Inferior parietal cortex (tissue), 1 donor: ENCODE measurements at regions not wholly inside any gene's neighbourhood (a gene's known extent, or its start where the extent isn't known, plus 50 kb on each side); places are given as distances from the start of the nearest gene placed in this dataset.
"Not testable (repeated sequence)": the region's sequence is repeated elsewhere in the genome, so short reads cannot be mapped to it uniquely, and the experiment has no call there.

Experiments
- DNase-seq: peaks from one replicate; pipeline ENCODE4 v3.0.0-alpha.2; 2016; ENCODE audit errors: extremely low spot score

DNA sequence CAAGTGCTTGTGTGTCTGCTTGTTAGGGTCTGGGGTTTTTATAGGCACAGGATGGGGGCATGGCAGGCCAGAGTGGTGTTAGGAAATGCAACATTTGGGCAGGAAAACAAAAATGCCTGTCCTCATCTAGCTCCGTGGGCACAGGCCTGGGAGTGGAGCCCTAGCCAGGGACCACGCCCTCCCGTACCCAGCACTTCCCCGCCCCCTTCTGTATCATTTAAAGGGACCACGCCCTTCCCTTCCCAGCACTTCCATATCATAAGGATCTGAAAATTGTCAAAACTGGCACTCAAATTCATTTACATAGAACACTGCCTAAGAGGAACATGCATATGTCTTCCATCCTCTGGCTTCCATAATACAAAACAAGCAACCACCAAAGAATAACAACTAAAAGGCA is 185.8 kb downstream of the B3GLCT start:
- DNase-seq = no peak

DNA sequence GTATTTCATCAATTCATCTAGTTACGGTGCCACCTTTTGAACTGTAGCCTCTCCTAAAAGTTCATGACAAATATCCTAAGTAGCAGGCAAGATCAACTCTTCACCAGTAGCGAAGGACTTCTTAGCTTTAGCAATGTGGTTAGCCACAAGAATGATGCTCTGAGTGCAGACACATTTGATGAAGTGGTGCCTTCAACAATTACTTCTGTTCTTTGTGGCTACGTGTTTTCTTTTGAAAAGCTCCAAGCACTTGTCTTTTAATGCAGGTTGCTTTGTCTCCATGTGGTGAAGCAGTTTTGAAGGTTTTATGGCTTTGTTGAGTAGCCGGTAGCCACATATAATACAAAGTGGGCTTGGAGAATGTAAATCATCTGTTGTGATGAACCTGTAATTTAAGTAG is 194.7 kb downstream of the B3GLCT start:
- DNase-seq = no peak

DNA sequence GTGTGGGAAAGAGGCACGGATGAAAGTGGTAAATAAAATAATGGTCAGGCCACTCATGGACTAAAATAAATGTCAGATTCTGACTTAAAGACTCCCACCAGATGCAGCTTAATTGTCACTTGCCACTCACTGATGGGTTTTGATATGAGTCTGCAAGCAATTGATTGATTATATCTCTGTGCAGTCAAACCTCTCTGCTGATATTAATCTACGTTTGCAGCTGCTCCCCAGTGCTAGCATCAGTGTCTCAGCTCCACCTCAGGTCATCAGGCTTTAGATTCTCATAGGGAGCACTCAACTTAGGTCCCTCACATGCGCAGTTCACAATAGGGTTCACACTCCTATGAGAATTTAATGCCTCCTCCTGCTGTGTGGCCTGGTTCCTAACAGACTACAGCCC is 195.3 kb downstream of the B3GLCT start:
- no peak for DNase-seq

- no peak for DNase-seq
Observed at GRCh38 chr13:31399690-31400089, 199.9 kb downstream of the B3GLCT start.

- DNase-seq = not testable (repeated sequence)
Observed at GRCh38 chr13:31403711-31404110, 203.9 kb downstream of the B3GLCT start.

DNA sequence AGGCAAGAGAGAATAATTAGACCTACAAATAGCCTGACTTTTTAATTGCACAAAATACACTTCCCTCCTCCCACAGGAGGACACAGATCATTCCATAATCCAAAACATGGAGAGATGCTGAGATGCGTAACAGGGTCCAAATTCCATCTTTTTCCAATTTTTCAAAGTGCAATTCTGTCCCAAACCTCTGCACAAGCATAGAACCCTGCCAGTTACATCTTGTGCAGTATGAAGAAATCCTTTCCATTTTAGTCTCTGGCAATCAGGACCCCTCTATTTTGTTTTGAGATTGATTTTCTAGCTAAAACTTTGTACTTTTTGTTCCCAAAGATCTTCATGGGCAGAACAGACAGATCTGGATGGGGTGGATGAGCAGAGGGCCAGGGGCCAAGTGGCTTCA is 209.2 kb downstream of the B3GLCT start:
- DNase-seq = no peak

DNA sequence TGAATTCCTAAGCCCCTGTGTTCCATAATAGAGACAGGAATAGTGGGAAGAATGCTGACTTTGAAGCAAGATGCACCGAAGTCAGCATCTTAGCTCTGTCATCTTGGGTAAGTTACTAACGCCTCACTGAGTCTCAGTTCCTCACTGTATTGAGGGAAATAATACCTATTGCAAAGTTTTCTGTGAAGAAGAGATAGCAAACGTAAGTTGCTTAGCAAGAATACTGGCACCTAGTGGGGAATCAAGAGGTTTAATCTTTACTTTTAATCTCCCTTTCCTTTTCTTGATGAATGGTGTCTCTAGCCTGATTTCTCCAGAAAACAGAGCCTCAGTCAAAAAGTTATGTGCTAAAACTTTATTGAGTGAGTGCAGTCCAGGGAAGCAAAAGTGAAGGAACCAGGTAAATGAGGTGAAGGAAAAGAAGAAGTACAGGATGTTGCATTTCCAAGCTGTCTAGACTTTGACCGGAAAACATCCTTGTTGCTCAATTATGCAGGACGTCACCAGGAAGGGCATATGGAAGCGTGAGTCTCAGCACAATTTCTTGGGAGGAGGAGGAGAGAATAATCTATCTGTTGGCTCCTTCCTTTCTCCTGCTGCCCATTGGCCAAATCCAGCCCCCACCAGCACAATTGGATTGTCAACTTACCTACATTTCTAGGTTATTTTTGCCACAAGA is 210.0 kb downstream of the B3GLCT start:
- no peak for DNase-seq

GRCh38 chr13:31413516-31413915 is 213.7 kb downstream of the B3GLCT start:
- DNase-seq = no peak

DNA sequence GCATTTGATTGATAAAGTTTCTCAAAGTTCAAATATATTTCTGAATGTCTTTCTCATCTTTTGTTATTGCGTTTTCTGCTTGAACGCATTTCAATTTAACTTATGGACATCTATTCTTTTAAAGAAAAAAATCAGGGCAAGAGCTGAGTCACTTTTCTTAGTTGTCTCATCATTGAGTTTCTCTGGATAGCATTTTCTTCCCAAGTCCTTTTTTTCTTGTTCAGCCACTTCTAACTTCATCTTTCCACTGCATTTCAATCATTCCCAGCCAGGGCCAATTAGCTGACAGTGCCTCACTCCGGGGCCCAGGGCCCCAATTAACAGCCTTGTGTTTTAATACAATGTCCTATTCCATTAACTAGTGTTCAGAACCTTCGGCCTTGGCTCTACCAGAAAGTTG is 216.3 kb downstream of the B3GLCT start:
- DNase-seq = no peak

- DNase-seq = peak; percentile 31
Observed at GRCh38 chr13:31418186-31418585, 218.4 kb downstream of the B3GLCT start.

DNA sequence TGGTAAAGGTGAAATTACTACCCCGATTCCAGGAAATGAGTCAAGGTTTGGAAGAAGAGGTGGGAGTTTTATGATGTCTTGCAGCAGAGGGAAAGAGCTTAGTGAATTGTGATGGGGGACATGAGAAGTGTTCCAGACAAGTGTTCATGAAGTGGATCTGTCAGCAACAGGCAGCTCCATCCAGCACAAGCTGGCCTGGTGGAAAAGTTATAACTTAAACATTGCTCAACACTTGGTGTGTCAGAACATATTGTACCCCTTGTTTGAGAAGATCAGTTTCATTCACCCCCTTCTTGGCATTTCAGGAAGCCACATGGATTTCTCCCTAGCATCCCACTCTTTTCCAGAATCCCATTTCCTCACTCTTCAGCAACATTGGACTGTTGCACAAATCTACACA is 222.0 kb downstream of the B3GLCT start:
- no peak for DNase-seq

DNA sequence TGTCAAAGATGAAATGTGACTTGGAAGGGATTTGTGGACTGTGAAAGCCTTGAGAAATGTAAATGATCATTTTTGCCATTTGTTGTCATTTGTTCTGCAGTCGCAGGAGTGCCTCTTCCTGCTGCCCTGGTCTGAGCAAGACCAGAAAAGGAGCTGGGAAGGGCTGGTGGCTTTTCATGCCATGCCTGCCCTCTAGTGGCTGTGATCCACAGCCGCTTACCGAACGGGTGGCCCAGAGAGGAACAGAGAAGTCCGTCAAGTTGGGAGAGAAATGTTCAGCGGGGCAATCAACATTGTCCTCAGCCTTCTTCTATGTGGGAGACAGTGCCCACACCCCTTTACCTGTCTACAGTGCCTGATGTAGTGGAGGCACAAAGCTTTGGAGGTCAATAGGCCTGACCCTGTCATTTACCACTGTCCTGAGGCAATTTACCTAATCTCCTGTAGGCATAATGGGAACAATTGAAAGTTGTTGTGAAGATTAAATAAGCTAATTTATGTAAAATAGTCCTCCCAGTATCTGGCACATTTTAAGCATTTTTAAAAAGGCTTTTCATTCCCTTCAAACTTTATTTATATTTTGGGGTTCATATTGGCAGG is 224.5 kb downstream of the B3GLCT start:
- peak; percentile 77 for DNase-seq

- DNase-seq = no peak
Observed at GRCh38 chr13:31426395-31426794, 226.6 kb downstream of the B3GLCT start.

DNA sequence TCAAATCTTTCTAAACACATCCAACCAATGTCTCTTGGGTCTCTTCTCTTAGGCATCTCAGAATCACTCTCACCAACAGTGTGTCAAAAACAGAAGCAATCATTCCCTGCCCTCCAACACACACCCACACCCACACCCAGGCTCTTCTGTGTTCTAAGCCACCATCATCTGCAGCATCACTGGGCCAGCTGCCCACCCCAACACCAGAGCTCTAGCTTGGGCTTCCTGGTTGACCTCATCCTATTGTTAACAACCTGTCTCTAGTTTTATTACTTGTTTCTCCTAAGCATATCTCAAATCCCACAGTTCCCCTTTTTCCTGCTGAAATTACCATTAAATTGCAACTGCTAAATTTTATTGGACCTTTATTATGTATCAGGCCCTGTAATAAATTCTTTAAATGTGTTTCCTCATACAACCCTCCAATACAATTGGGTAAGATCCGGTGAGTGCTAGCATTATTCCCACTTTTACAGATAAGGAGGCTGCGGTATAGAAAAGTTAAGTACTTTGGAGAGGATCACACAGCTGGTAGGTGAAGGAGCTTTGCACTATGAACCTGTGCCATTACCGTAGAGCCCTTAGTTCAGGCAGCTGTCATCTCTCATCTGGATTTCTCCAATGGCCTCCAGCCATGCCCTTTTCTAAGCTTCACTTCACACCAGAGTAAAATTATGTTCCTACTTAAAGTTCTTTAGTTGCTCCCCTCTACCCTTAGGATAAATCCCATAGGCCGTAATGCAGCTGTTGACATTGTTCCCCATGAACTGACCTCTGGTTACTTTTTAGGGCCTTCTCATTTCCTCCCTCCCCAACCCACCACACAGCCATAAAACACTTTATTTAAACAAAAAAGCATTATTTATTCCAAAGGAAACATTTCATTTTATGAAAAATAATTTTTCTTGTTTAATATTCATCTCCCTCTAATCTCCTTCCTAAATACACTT is 227.7 kb downstream of the B3GLCT start:
- no peak for DNase-seq

- DNase-seq = peak; percentile 55
Observed at GRCh38 chr13:31431722-31432137, 232.0 kb downstream of the B3GLCT start.

DNA sequence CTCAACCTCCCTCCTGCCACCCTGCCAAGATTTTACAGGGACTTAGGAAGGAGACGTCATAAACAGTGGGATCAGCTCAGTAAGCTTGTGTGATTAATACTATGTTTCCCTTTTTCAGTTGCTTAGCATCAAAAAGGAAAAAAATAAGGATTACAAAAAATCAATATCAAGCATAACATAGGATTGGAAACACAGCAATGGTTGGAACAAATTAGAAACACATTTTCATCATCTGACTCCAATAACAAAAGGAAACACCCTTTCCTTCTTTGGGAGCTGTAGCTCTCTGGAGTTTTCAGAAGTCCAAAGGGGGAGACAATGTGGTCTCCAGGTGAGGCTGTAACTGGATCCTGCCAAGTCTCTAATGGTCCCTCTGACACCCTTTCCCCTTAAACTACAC is 233.4 kb downstream of the B3GLCT start:
- no peak for DNase-seq

DNA sequence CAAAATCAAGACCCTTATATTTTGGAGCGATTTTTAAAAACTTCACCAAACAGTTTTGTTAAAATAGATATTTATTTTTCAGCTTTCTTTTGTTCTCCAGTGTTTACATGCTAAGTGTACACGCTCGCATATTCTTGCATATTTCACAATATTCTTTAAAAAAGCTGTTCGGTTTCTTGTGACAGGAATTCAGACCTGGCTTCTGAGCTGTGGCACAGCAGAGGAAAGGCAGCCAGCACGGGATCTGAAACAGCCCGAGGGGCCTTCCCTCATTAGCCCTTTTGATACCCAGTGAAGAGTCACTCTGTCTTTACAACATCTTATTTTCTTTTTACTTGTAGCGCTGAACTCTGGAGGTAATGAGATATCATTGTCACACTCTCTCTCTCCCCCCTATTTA is 234.0 kb downstream of the B3GLCT start:
- DNase-seq = no peak

GRCh38 chr13:31434613-31435012 is 234.8 kb downstream of the B3GLCT start:
- DNase-seq = no peak

DNA sequence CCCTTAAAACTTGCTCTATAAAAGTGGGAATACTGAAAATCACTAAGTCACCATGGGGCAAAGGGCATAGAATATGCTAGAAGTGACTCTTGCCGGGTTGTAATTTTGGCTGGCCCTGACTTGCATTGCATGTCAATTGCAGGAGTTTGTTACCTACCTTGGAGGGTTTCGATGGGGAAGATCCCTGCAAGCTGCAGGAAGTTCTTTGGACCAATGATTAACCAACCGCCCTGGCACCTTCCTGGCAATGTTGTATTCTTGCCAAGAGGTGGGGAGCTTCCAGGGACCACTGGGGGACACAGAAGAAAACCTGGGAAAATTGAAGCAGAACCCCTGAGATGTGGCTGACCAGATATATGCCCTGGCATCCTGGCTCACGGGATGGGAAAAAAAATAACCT is 235.8 kb downstream of the B3GLCT start:
- DNase-seq = no peak

GRCh38 chr13:31436478-31436877 is 236.7 kb downstream of the B3GLCT start:
- DNase-seq = no peak

DNA sequence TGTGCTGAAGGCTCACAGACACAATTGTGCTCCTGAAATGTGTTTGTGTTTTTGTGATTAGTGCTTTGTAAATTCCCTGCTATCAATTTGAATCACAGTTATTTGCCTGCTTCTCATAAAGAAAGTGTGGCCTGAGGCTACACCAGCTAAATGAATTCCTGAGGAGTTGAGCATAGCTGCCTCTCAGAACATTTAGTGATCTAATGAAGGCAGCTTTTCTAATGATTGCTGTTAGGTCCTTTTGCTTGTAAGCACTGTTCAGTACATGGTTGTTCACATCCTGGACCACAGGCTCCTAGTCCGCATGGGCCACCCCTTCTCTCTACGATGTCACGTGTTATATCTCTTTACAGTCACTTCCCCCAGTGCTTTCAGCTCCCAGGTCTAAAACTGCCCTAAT is 238.2 kb downstream of the B3GLCT start:
- DNase-seq = no peak

- no peak for DNase-seq
Observed at GRCh38 chr13:31440132-31440531, 240.4 kb downstream of the B3GLCT start.
